Epidermal melanocyte (primary cell): ENCODE measurements at regions not wholly inside any gene's neighbourhood (a gene's known extent, or its start where the extent isn't known, plus 50 kb on each side); places are given as distances from the start of the nearest gene placed in this dataset.
A peak's percentile ranks its signal among the peaks of the same experiment; 100 is the strongest.
"Not testable (repeated sequence)": the region's sequence is repeated elsewhere in the genome, so short reads cannot be mapped to it uniquely, and the experiment has no call there.

ENCODE experiments used
- DNase-seq: peaks from one replicate; pipeline ENCODE4 v3.0.0; 2011; ENCODE audit warnings: low spot score; ENCODE audit not compliant: insufficient read length

GRCh38 chr10:34058845-34059614 is 724.6 kb upstream of the NRP1 start:
- DNase-seq = no peak

GRCh38 chr10:34055410-34055985 is 721.0 kb upstream of the NRP1 start:
- not testable (repeated sequence) for DNase-seq

GRCh38 chr10:34049887-34050286 is 715.4 kb upstream of the NRP1 start:
- DNase-seq = no peak

GRCh38 chr10:34049469-34049868 is 715.0 kb upstream of the NRP1 start:
- DNase-seq = no peak

GRCh38 chr10:34047389-34047788 is 712.9 kb upstream of the NRP1 start:
- no peak for DNase-seq

GRCh38 chr10:34046506-34047034 is 712.1 kb upstream of the NRP1 start:
- no peak for DNase-seq

- DNase-seq = no peak
These were observed 711.2 kb upstream of the NRP1 start for GRCh38 chr10:34045571-34046190.

GRCh38 chr10:34041871-34042270 is 707.4 kb upstream of the NRP1 start:
- DNase-seq = no peak

GRCh38 chr10:34037499-34037898 is 703.0 kb upstream of the NRP1 start:
- DNase-seq = no peak

GRCh38 chr10:34035241-34035790 is 700.8 kb upstream of the NRP1 start:
- not testable (repeated sequence) for DNase-seq

- DNase-seq = no peak
These were observed 698.6 kb upstream of the NRP1 start for GRCh38 chr10:34033078-34033477.

GRCh38 chr10:34032564-34032963 is 698.1 kb upstream of the NRP1 start:
- no peak for DNase-seq

- DNase-seq = peak; percentile 43
These were observed 696.9 kb upstream of the NRP1 start for GRCh38 chr10:34031400-34031799.

GRCh38 chr10:34029455-34029854 is 695.0 kb upstream of the NRP1 start:
- DNase-seq = no peak

- DNase-seq = no peak
These were observed 694.5 kb upstream of the NRP1 start for GRCh38 chr10:34028936-34029335.

- no peak for DNase-seq
These were observed 690.4 kb upstream of the NRP1 start for GRCh38 chr10:34024693-34025425.

GRCh38 chr10:34024282-34024681 is 689.8 kb upstream of the NRP1 start:
- DNase-seq = no peak

- DNase-seq = no peak
These were observed 687.7 kb upstream of the NRP1 start for GRCh38 chr10:34022195-34022594.

GRCh38 chr10:34018784-34019183 is 684.3 kb upstream of the NRP1 start:
- DNase-seq = no peak

GRCh38 chr10:34018129-34018528 is 683.7 kb upstream of the NRP1 start:
- DNase-seq = no peak

GRCh38 chr10:34017281-34017680 is 682.8 kb upstream of the NRP1 start:
- DNase-seq = no peak
